Glutamatergic neuron (in vitro differentiated cells): ENCODE measurements at regions not wholly inside any gene's neighbourhood (a gene's known extent, or its start where the extent isn't known, plus 50 kb on each side); places are given as distances from the start of the nearest gene placed in this dataset.

ENCODE experiments used
- DNase-seq: peaks from one replicate; pipeline ENCODE4 v3.0.0; 2022
- H3K27ac Mint-ChIP-seq: one replicate; pipeline ENCODE4 v1.8.0; 2020; ENCODE audit warnings: mild to moderate bottlenecking, mixed read lengths, inconsistent platforms; ENCODE audit not compliant: unreplicated experiment
- H3K27me3 Mint-ChIP-seq: one replicate; pipeline ENCODE4 v1.8.0; 2020; ENCODE audit warnings: mild to moderate bottlenecking, moderate library complexity, mixed read lengths, inconsistent platforms; ENCODE audit not compliant: unreplicated experiment
- H3K36me3 Mint-ChIP-seq: one replicate; pipeline ENCODE4 v1.8.0; 2020; ENCODE audit warnings: mild to moderate bottlenecking, mixed read lengths, inconsistent platforms; ENCODE audit not compliant: unreplicated experiment
- H3K4me1 Mint-ChIP-seq: one replicate; pipeline ENCODE4 v1.8.0; 2020; ENCODE audit warnings: mild to moderate bottlenecking, low read depth, mixed read lengths, inconsistent platforms; ENCODE audit not compliant: unreplicated experiment
- H3K4me3 Mint-ChIP-seq: one replicate; pipeline ENCODE4 v1.8.0; 2020; ENCODE audit warnings: mild to moderate bottlenecking, mixed read lengths, inconsistent platforms; ENCODE audit not compliant: unreplicated experiment
- H3K9me3 Mint-ChIP-seq: one replicate; pipeline ENCODE4 v1.8.0; 2020; ENCODE audit warnings: mild to moderate bottlenecking, moderate library complexity, mixed read lengths, inconsistent platforms; ENCODE audit not compliant: unreplicated experiment
- TF ChIP-seq, protein P1 (sequence below): fragments of 200-600 bp; sonication (generic); IDR thresholded peaks from one replicate; pipeline ENCODE4 v1.5.0; 2021; ENCODE audit not compliant: partially characterized antibody, unreplicated experiment

DNA sequence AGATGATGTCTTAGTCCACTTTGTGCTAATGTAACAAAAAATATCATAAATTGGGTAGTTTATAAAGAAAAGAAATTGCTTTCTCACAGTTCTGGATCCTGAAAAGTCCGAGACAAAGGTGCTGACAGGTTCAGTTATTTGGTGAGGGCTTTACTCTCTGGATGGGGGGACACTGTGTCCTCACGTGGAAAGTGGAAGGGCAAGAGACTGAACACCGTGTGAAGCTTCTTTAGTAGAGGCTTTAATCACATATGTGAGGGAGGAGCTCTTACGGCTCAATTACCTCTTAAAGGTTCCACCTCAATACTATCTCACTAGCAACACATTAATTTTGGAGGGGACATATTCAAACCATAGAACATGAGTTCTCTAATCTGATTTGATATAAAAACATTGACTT lies 204.3 kb downstream of the FSIP2 start:
- H3K36me3 Mint-ChIP-seq, result no peaks in the 10 kb centered on the region
- no peak overlapping the region for H3K27ac Mint-ChIP-seq
- H3K4me3 Mint-ChIP-seq, result no peak overlapping the region
- no peaks in the 10 kb centered on the region for H3K4me1 Mint-ChIP-seq
- TF ChIP-seq, protein P1, sequence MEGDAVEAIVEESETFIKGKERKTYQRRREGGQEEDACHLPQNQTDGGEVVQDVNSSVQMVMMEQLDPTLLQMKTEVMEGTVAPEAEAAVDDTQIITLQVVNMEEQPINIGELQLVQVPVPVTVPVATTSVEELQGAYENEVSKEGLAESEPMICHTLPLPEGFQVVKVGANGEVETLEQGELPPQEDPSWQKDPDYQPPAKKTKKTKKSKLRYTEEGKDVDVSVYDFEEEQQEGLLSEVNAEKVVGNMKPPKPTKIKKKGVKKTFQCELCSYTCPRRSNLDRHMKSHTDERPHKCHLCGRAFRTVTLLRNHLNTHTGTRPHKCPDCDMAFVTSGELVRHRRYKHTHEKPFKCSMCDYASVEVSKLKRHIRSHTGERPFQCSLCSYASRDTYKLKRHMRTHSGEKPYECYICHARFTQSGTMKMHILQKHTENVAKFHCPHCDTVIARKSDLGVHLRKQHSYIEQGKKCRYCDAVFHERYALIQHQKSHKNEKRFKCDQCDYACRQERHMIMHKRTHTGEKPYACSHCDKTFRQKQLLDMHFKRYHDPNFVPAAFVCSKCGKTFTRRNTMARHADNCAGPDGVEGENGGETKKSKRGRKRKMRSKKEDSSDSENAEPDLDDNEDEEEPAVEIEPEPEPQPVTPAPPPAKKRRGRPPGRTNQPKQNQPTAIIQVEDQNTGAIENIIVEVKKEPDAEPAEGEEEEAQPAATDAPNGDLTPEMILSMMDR, result no peak
- H3K27me3 Mint-ChIP-seq, result no peaks in the 10 kb centered on the region
- H3K9me3 Mint-ChIP-seq, result peaks cover 3% of the 10 kb centered on the region
- DNase-seq, result no peak

DNA sequence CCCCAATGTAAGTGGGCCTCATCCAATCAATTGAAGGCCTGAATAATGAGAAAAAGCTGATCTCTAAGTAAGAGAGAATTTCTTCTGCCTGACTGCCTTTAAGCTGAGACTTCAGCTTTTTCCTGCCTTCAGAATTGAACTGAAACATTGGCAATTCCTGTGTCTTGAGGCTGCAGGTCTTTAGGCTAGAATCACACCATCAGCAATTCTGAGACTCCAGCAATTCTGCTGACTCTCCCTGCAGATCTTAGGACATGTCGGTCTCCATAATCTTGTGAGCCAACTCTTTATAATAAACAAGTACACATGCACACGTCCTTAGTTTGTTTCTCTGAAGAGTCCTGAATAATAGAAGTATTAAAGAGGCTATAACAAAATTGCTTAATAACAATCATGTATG lies 209.1 kb downstream of the FSIP2 start:
- DNase-seq, result no peak
- H3K36me3 Mint-ChIP-seq, result no peaks in the 10 kb centered on the region
- no peaks in the 10 kb centered on the region for H3K4me1 Mint-ChIP-seq
- no peaks in the 10 kb centered on the region for H3K27me3 Mint-ChIP-seq
- no peak overlapping the region for H3K27ac Mint-ChIP-seq
- TF ChIP-seq, protein P1, result no peak
- H3K4me3 Mint-ChIP-seq, result no peak overlapping the region
- peaks cover 3% of the 10 kb centered on the region for H3K9me3 Mint-ChIP-seq

DNA sequence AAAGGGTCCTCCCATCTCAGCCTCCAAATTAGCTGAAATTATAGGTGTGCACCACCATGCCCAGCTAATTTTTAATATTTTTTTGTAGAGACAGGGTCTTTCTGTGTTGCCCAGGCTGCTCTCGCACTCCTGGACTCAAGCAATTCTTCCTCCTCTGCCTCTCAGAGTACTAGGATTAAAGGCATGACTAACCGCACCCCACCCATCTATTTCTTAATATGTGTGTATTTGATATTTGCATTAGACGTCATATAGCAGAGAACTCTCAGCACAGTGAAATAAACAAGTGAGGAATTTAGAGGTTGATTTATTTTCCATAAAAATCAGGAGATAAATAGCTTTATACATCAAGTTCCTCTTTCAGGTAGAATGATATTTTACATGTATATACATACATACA lies 213.5 kb downstream of the FSIP2 start:
- Mint-ChIP-seq H3K9me3 (no peaks in the 10 kb centered on the region), H3K4me3 (no peak overlapping the region), H3K36me3 (no peaks in the 10 kb centered on the region), H3K4me1 (no peaks in the 10 kb centered on the region), H3K27ac (no peak overlapping the region), H3K27me3 (no peaks in the 10 kb centered on the region)
- TF ChIP-seq, protein P1, result no peak
- DNase-seq, result no peak

DNA sequence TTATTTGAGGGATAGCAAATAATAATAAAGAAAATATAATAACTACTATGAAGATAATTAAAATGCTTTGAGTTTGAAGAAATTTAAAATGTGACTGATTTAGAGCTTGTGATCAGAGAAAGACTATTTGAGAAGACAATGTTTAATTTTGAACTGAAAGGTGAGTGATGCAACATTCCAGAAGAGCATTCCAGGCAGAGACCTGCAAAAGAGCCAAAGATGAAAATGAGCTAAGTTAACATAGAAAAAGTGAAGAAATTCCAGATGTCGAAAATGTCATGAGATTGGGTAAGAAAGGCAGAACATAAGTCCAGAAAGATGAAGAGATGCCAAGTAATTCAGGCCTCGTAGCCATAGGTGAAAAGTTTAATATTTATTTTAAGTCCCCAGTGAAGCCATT lies 215.8 kb downstream of the FSIP2 start:
- no peak overlapping the region for H3K27ac Mint-ChIP-seq
- no peaks in the 10 kb centered on the region for H3K36me3 Mint-ChIP-seq
- H3K4me1 Mint-ChIP-seq, result no peaks in the 10 kb centered on the region
- H3K4me3 Mint-ChIP-seq, result no peak overlapping the region
- no peak for DNase-seq
- TF ChIP-seq, protein P1, result no peak
- H3K27me3 Mint-ChIP-seq, result no peaks in the 10 kb centered on the region
- no peaks in the 10 kb centered on the region for H3K9me3 Mint-ChIP-seq

DNA sequence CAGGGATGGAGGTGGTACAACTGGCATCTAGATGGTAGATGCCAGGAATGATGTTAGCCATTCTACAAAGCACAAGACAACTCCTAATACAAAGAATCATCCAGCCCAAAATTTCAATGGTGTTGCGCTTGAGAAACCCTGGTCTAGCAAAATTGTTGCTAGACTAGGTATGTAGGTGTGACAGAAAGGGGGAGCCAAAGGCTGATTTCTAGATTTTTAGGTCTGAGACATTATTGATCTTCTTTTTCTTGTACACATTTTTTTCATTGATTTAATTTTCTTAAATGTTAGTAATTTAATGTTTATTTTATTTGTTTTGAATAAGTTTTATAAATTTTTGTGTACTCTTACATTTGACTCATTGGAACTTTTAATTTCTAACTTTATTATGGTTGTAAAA lies 216.4 kb downstream of the FSIP2 start:
- H3K27ac Mint-ChIP-seq, result no peak overlapping the region
- no peaks in the 10 kb centered on the region for H3K27me3 Mint-ChIP-seq
- no peak for DNase-seq
- no peaks in the 10 kb centered on the region for H3K9me3 Mint-ChIP-seq
- TF ChIP-seq, protein P1, result no peak
- H3K4me3 Mint-ChIP-seq, result no peak overlapping the region
- H3K36me3 Mint-ChIP-seq, result no peaks in the 10 kb centered on the region
- no peaks in the 10 kb centered on the region for H3K4me1 Mint-ChIP-seq
